MM.1S (cell line): ENCODE measurements at regions not wholly inside any gene's neighbourhood (a gene's known extent, or its start where the extent isn't known, plus 50 kb on each side); places are given as distances from the start of the nearest gene placed in this dataset.

Experiments
- DNase-seq: peaks from one replicate; pipeline ENCODE4 v3.0.0-alpha.2; 2015
- H2AFZ ChIP-seq: fragments of 300-600 bp; sonication (generic); 2 replicates; pipeline ENCODE4 v1.6.0; 2016; ENCODE audit warnings: antibody characterized with exemption, low read length
- H3F3A ChIP-seq: fragments of 300-600 bp; sonication (generic); 2 replicates; pipeline ENCODE4 v1.6.1; 2016; ENCODE audit warnings: mild to moderate bottlenecking, antibody characterized with exemption, low read length, moderate library complexity, mixed read lengths; ENCODE audit not compliant: insufficient read depth
- H3K27ac ChIP-seq: fragments of 300-600 bp; sonication (generic); 2 replicates; pipeline ENCODE4 v1.5.1; 2016; ENCODE audit warnings: mild to moderate bottlenecking, low read length
- H3K27me3 ChIP-seq: fragments of 300-600 bp; sonication (generic); replicated peaks from 2 replicates; pipeline ENCODE4 v1.6.0; 2016; ENCODE audit warnings: low read length; ENCODE audit not compliant: insufficient read depth
- H3K36me3 ChIP-seq: fragments of 300-600 bp; sonication (generic); replicated peaks from 2 replicates; pipeline ENCODE4 v1.6.1; 2016; ENCODE audit warnings: mild to moderate bottlenecking, low read length, mixed read lengths; ENCODE audit not compliant: insufficient read depth
- H3K4me1 ChIP-seq: fragments of 300-600 bp; sonication (generic); 2 replicates; pipeline ENCODE4 v1.6.1; 2016; ENCODE audit warnings: low read length, mixed read lengths
- H3K4me2 ChIP-seq: fragments of 300-600 bp; sonication (generic); 2 replicates; pipeline ENCODE4 v1.6.0; 2016; ENCODE audit warnings: low read depth, low read length
- H3K4me3 ChIP-seq: fragments of 300-600 bp; sonication (generic); 2 replicates; pipeline ENCODE4 v1.5.1; 2016; ENCODE audit warnings: low read length, mixed read lengths
- H3K79me2 ChIP-seq: fragments of 300-600 bp; sonication (generic); 2 replicates; pipeline ENCODE4 v1.6.1; 2016; ENCODE audit warnings: mixed run types, low read length, mixed read lengths
- H3K9ac ChIP-seq: fragments of 300-600 bp; sonication (generic); 2 replicates; pipeline ENCODE4 v1.6.1; 2016; ENCODE audit warnings: low read length, mixed read lengths
- H3K9me2 ChIP-seq: fragments of 300-600 bp; sonication (generic); replicated peaks from 2 replicates; pipeline ENCODE4 v1.6.1; 2016; ENCODE audit warnings: mild to moderate bottlenecking, low read length, mixed read lengths; ENCODE audit not compliant: insufficient read depth
- H3K9me3 ChIP-seq: fragments of 300-600 bp; sonication (generic); replicated peaks from 2 replicates; pipeline ENCODE4 v1.6.1; 2016; ENCODE audit warnings: mild to moderate bottlenecking, low read length, mixed read lengths; ENCODE audit not compliant: insufficient read depth
- H4K20me1 ChIP-seq: fragments of 300-600 bp; sonication (generic); 2 replicates; pipeline ENCODE4 v1.6.1; 2016; ENCODE audit warnings: mild to moderate bottlenecking, low read length, moderate library complexity, mixed read lengths; ENCODE audit not compliant: insufficient read depth
- EZH2 ChIP-seq: fragments of 300-600 bp; sonication (generic); optimal IDR thresholded peaks from 2 replicates; pipeline ENCODE3; 2017; ENCODE audit warnings: low read depth, mild to moderate bottlenecking, antibody characterized with exemption, low read length, mixed read lengths
- EZH2phosphoT487 ChIP-seq: fragments of 300-600 bp; sonication (generic); IDR thresholded peaks from 2 replicates; pipeline ENCODE4 v1.6.1; 2018; ENCODE audit warnings: antibody characterized with exemption, low read length
- TF ChIP-seq, protein P1 (sequence below): fragments of 300-600 bp; sonication (generic); IDR thresholded peaks from 2 replicates; pipeline ENCODE4 v1.5.1; 2016; ENCODE audit warnings: antibody characterized with exemption, low read length, mixed read lengths

DNA sequence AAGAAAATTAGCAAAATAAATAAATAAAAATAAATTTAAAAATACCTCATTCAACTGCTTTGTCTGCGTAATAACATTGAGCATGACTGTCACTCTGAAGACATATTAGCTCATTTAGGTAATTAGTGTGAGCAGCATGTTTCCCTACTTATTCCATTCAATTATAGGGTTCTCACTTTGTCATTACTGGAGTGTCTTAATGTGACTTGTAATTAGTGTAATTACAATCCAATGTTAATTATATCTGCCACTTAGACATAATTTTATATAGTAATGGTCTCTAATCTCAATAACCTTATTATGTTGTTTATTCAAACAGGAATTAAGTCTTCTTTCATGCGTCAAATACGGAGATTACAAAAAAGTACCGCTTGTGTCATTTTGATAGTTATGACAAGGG, 893.9 kb upstream of the ACVR2A start:
- H3K4me2 ChIP-seq, result no peak overlapping the region
- TF ChIP-seq, protein P1, sequence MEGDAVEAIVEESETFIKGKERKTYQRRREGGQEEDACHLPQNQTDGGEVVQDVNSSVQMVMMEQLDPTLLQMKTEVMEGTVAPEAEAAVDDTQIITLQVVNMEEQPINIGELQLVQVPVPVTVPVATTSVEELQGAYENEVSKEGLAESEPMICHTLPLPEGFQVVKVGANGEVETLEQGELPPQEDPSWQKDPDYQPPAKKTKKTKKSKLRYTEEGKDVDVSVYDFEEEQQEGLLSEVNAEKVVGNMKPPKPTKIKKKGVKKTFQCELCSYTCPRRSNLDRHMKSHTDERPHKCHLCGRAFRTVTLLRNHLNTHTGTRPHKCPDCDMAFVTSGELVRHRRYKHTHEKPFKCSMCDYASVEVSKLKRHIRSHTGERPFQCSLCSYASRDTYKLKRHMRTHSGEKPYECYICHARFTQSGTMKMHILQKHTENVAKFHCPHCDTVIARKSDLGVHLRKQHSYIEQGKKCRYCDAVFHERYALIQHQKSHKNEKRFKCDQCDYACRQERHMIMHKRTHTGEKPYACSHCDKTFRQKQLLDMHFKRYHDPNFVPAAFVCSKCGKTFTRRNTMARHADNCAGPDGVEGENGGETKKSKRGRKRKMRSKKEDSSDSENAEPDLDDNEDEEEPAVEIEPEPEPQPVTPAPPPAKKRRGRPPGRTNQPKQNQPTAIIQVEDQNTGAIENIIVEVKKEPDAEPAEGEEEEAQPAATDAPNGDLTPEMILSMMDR, result no peak

DNA sequence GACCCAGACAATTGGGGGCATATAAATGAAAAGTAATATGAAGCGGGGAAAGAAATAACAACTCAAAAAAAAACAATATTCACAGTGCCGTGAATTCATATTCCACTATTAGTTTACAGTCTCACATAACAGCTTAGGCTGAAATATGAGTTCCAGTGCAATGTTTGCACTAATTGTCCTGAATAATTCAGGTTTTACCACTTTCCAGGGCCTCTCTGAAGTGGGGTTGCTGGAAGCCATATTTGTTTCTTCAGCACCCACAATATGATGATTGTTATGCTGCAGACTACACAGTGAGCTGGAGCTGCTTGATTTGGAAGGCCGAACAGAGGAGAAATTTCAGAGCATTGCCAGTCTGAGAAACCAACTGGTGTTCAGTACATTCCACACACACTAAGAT, 894.5 kb upstream of the ACVR2A start:
- H3K9me3 ChIP-seq, result no peaks in the 10 kb centered on the region
- no peaks in the 10 kb centered on the region for H3K36me3 ChIP-seq
- H3K4me3 ChIP-seq, result no peak overlapping the region
- no peaks in the 10 kb centered on the region for H3K27me3 ChIP-seq
- H3K79me2 ChIP-seq, result no peaks in the 10 kb centered on the region
- H3F3A ChIP-seq, result no peaks in the 10 kb centered on the region
- no peak overlapping the region for H3K4me2 ChIP-seq
- no peaks in the 10 kb centered on the region for H3K9me2 ChIP-seq
- no peak overlapping the region for H2AFZ ChIP-seq
- H4K20me1 ChIP-seq, result no peaks in the 10 kb centered on the region
- no peak overlapping the region for H3K9ac ChIP-seq
- H3K27ac ChIP-seq, result no peak overlapping the region
- no peak for DNase-seq
- no peak for TF ChIP-seq EZH2phosphoT487
- TF ChIP-seq, protein P1, result no peak
- no peak for TF ChIP-seq EZH2
- no peaks in the 10 kb centered on the region for H3K4me1 ChIP-seq

More for the DNA sequence above, 893.9 kb upstream of the ACVR2A start:
- no peak for DNase-seq
- Histone ChIP-seq H3K36me3 (no peaks in the 10 kb centered on the region), H2AFZ (no peak overlapping the region), H3K9me3 (no peaks in the 10 kb centered on the region), H3K27ac (no peak overlapping the region), H3K9ac (no peak overlapping the region), H3K79me2 (no peaks in the 10 kb centered on the region), H3K27me3 (no peaks in the 10 kb centered on the region), H3K9me2 (no peaks in the 10 kb centered on the region), H3F3A (no peaks in the 10 kb centered on the region), H3K4me3 (no peak overlapping the region), H4K20me1 (no peaks in the 10 kb centered on the region), H3K4me1 (no peaks in the 10 kb centered on the region)

DNA sequence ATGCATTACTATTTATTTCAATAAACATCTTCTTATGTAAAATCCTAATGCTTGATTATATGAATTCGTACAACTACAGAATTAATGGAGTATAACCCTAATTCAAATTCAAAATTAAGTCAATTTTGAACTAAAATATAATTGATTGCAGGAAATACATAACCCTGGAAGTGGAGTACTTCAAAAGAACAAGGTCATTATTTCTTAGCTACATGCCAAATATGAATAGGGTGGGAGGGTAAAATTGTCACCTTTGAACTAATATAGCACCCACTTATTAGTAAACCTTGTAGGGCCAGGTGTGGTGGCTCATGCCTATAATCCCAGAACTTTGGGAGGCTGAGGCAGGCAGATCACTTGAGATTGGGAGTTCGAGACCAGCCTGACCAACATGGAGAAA, 895.4 kb upstream of the ACVR2A start:
- H3F3A ChIP-seq, result no peaks in the 10 kb centered on the region
- no peaks in the 10 kb centered on the region for H3K9me3 ChIP-seq
- no peak overlapping the region for H2AFZ ChIP-seq
- no peaks in the 10 kb centered on the region for H3K36me3 ChIP-seq
- no peaks in the 10 kb centered on the region for H3K9me2 ChIP-seq
- no peaks in the 10 kb centered on the region for H3K4me1 ChIP-seq
- TF ChIP-seq EZH2 (no peak), EZH2phosphoT487 (no peak)
- TF ChIP-seq, protein P1, result no peak
- no peak overlapping the region for H3K4me3 ChIP-seq
- H3K4me2 ChIP-seq, result no peak overlapping the region
- no peaks in the 10 kb centered on the region for H3K79me2 ChIP-seq
- H3K27ac ChIP-seq, result no peak overlapping the region
- no peaks in the 10 kb centered on the region for H3K27me3 ChIP-seq
- DNase-seq, result no peak
- no peak overlapping the region for H3K9ac ChIP-seq
- H4K20me1 ChIP-seq, result no peaks in the 10 kb centered on the region

DNA sequence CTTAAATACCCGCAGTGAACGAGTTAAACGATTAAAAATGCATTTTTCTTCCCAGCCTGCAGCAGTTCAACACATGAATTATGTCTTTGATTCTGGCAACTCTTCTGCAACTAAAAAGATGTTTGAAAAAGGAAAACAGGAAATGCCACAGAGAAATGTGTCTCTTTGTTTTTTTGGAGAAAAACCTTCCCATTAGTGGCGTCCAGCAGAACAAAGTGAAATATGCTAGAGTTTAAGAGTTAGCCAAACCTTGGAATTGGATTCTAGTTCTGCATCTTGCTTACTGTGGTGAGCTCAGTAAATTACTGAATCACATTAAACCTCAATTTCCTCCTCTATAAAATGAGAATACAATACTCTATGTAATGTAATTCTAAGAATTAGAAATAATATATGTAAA, 900.2 kb upstream of the ACVR2A start:
- Histone ChIP-seq H3K36me3 (no peaks in the 10 kb centered on the region), H2AFZ (no peak overlapping the region), H3K4me2 (no peak overlapping the region), H3K9me2 (no peaks in the 10 kb centered on the region; the same call in 1 of the 2 replicates), H4K20me1 (no peaks in the 10 kb centered on the region), H3F3A (no peaks in the 10 kb centered on the region), H3K9me3 (no peaks in the 10 kb centered on the region), H3K4me3 (no peak overlapping the region), H3K79me2 (no peaks in the 10 kb centered on the region), H3K4me1 (no peaks in the 10 kb centered on the region), H3K27ac (no peak overlapping the region), H3K27me3 (no peaks in the 10 kb centered on the region), H3K9ac (no peak overlapping the region)
- TF ChIP-seq, protein P1, result no peak
- TF ChIP-seq EZH2phosphoT487 (no peak), EZH2 (no peak)
- no peak for DNase-seq
